Ovary (tissue), 7 donors: ENCODE measurements at regions not wholly inside any gene's neighbourhood (a gene's known extent, or its start where the extent isn't known, plus 50 kb on each side); places are given as distances from the start of the nearest gene placed in this dataset.

Source experiments
- DNase-seq, 5 donors: peaks; one replicate each; pipeline ENCODE4 v3.0.0-alpha.2; 2019 to 2020
- H3K27ac ChIP-seq, 2 donors: fragments of 200-600 bp; one replicate each; pipeline versions ENCODE4 v1.5.1 to v1.8.0; 2019 to 2022
- H3K27me3 ChIP-seq: fragments of 200-600 bp; one replicate; pipeline ENCODE4 v1.8.0; 2022
- H3K36me3 ChIP-seq: fragments of 200-600 bp; sonication (generic); one replicate; pipeline ENCODE4 v1.5.1; 2019
- H3K4me1 ChIP-seq: one replicate; pipeline ENCODE4 v1.8.1; 2013; ENCODE audit warnings: mild to moderate bottlenecking, moderate library complexity; ENCODE audit not compliant: insufficient read depth
- H3K4me3 ChIP-seq: fragments of 200-600 bp; sonication (generic); one replicate; pipeline ENCODE4 v1.5.1; 2017
- H3K9me3 ChIP-seq, 2 donors: fragments of 200-600 bp in 1 of 2; sonication (generic) in 1 of 2; one replicate each; pipeline versions ENCODE4 v1.5.1 to v1.8.1; 2013 to 2019; ENCODE audit warnings: mild to moderate bottlenecking in 1 of 2, moderate library complexity in 1 of 2
- EP300 ChIP-seq: sonication (generic); formaldehyde crosslinking; IDR thresholded peaks from one replicate; pipeline ENCODE4 v1.6.1; 2017; ENCODE audit warnings: antibody characterized with exemption
- POLR2A ChIP-seq: fragments of 450-650 bp; IDR thresholded peaks from one replicate; pipeline ENCODE4 v1.6.1; 2017; ENCODE audit warnings: antibody characterized with exemption, mild to moderate bottlenecking, moderate library complexity
- WGBS, 3 donors: extraction: QIAGEN DNeasy Blood & Tissue Kit in 1 of 3; methylation state at CpG; one replicate each; pipeline versions ENCODE4 v1.1.5 to v1.1.7; 2013 to 2017; 5-methylcytosine and 5-hydroxymethylcytosine counted together
- intact Hi-C, 4 donors: fragments of 100-400 bp; cut with DNase I; formaldehyde crosslinking; loops; one replicate each; pipeline versions ENCODE4 v1.11.0 to v1.15.1; 2022 to 2023
- TF ChIP-seq, protein P1 (sequence below), 3 donors: fragments of 450-650 bp in 2 of 3; fragments of 200-600 bp in 1 of 3; IDR thresholded peaks; one replicate each; pipeline versions ENCODE4 v1.5.1 to v1.8.0; 2016 to 2022; ENCODE audit warnings: antibody characterized with exemption in 3 of 3, mild to moderate bottlenecking in 1 of 3
- donor health status: DM: no; HTN: no; CAD: no; lungs with moderate emphysema.
- donor health status: DM: no; HTN: no; CAD: no.
- donor health status: Bipolar disorder and iron deficiency.
- donor health status: DM: no; HTN: no; CAD: no.
- donor health status: DM: yes; HTN: yes; CAD: no.

DNA sequence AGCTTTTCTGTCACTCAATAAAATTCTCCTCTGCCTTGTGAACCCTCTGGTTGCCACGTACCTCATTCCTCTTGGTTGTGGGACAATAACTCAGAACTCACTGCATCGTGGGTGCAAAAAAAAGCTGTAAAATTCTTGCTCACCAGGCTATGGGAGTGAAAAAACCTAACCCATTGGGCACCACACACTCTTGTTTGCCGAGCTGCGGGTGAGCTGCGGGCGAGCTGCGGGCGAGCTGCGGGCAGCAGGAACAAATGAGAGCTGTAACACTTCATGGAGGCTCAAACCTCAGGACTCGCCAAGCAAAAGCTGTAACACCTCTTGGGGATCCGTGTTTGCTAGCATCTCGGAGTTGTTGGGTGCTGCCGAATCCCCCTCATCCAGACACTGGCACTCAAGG is 641.3 kb upstream of the CHRM3 start:
- no peak for DNase-seq
- Histone ChIP-seq H3K4me1 (no peaks in the 10 kb centered on the region), H3K36me3 (no peaks in the 10 kb centered on the region), H3K4me3 (no peak overlapping the region), H3K27ac (no peak overlapping the region), H3K9me3 (no peaks in the 10 kb centered on the region), H3K27me3 (no peaks in the 10 kb centered on the region)
- intact Hi-C loops: no loop called here
- TF ChIP-seq EP300 (no peak), POLR2A (no peak)
- TF ChIP-seq, protein P1, sequence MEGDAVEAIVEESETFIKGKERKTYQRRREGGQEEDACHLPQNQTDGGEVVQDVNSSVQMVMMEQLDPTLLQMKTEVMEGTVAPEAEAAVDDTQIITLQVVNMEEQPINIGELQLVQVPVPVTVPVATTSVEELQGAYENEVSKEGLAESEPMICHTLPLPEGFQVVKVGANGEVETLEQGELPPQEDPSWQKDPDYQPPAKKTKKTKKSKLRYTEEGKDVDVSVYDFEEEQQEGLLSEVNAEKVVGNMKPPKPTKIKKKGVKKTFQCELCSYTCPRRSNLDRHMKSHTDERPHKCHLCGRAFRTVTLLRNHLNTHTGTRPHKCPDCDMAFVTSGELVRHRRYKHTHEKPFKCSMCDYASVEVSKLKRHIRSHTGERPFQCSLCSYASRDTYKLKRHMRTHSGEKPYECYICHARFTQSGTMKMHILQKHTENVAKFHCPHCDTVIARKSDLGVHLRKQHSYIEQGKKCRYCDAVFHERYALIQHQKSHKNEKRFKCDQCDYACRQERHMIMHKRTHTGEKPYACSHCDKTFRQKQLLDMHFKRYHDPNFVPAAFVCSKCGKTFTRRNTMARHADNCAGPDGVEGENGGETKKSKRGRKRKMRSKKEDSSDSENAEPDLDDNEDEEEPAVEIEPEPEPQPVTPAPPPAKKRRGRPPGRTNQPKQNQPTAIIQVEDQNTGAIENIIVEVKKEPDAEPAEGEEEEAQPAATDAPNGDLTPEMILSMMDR (IDR thresholded peaks at IDR 0.05): no peak
- WGBS, 3 donors: 93 to 95% (median 95%) methylated on average over 13 of the region's 13 CpGs

DNA sequence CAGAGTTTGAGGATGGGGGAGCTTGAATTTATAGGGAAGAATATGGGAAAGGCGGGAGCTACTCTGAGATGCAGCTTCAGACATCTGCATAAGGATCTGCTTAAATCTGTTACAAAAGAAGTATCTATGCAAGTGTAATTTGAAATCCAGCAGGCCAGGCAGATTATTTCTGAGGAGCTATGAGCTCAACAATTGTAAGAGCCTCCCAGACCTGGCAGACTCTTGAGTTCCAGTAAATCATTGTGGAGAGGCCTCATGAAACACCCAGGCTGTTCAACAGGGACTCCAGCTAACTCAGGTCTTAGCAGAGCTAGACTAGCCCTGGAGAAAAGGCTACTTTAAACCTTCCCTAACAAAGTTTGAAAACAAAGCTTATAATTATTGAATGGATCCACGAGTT is 647.5 kb upstream of the CHRM3 start:
- TF ChIP-seq EP300 (no peak), POLR2A (no peak)
- TF ChIP-seq, protein P1 (IDR thresholded peaks at IDR 0.05): no peak
- H3K27me3 ChIP-seq: no peaks in the 10 kb centered on the region
- no peaks in the 10 kb centered on the region for H3K4me1 ChIP-seq
- no peak overlapping the region for H3K27ac ChIP-seq
- intact Hi-C loops: no loop called here
- WGBS, 3 donors: 51 to 66% (median 62%) methylated on average over 2 of the region's 2 CpGs
- no peak for DNase-seq
- H3K9me3 ChIP-seq: no peaks in the 10 kb centered on the region
- H3K4me3 ChIP-seq: no peak overlapping the region
- H3K36me3 ChIP-seq: no peaks in the 10 kb centered on the region

DNA sequence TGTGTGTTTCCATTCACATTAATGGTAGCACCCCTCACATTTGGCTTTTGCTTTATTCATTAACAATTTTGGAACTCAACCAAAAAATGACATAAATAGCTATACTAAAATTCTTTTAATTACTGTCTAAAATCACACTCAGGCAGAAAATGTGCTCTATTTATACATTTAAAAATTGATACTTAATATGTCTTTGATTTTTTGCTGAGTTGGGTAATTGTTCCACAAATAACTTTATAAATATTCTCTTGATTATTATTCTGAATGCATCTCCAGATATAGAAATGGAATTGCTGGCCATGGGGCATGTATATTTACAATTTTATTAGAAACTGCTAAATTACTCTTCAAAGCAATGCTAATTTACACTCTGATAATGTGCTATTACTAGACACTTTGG is 658.7 kb upstream of the CHRM3 start:
- intact Hi-C loops: no loop called here
- no peak for DNase-seq

DNA sequence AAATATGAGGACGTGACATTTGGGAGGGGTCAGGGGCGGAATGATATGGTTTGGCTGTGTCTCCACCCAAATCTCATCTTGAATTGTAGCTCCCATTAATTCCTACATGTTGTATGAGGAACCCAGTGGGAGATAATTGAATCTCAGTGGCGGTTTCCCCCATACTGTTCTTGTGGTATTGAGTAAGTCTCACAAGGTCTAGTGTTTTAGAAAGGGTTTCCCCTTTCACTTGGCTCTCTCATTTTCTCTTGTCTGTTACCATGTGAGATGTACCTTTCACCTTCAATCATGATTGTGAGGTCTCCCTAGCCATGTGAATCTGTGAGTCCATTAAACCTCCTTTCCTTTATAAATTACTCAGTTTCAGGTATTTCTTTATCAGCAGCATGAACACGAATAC is 663.6 kb upstream of the CHRM3 start:
- no peaks in the 10 kb centered on the region for H3K27me3 ChIP-seq
- TF ChIP-seq, protein P1 (IDR thresholded peaks at IDR 0.05): no peak
- TF ChIP-seq POLR2A: no peak
- no peak for TF ChIP-seq EP300
- no peak overlapping the region for H3K4me3 ChIP-seq
- no peaks in the 10 kb centered on the region for H3K36me3 ChIP-seq
- H3K4me1 ChIP-seq: no peaks in the 10 kb centered on the region
- DNase-seq: no peak
- H3K27ac ChIP-seq: no peak overlapping the region
- no peaks in the 10 kb centered on the region for H3K9me3 ChIP-seq
- intact Hi-C loops: no loop called here
- WGBS, 3 donors: 70 to 74% (median 74%) methylated on average over 4 of the region's 4 CpGs

More for the DNA sequence above, 658.7 kb upstream of the CHRM3 start:
- H3K36me3 ChIP-seq: no peaks in the 10 kb centered on the region
- no peaks in the 10 kb centered on the region for H3K27me3 ChIP-seq
- TF ChIP-seq EP300: no peak
- TF ChIP-seq, protein P1 (IDR thresholded peaks at IDR 0.05): no peak
- TF ChIP-seq POLR2A: no peak
- H3K9me3 ChIP-seq: no peaks in the 10 kb centered on the region
- no peak overlapping the region for H3K27ac ChIP-seq
- no peaks in the 10 kb centered on the region for H3K4me1 ChIP-seq
- H3K4me3 ChIP-seq: no peak overlapping the region

DNA sequence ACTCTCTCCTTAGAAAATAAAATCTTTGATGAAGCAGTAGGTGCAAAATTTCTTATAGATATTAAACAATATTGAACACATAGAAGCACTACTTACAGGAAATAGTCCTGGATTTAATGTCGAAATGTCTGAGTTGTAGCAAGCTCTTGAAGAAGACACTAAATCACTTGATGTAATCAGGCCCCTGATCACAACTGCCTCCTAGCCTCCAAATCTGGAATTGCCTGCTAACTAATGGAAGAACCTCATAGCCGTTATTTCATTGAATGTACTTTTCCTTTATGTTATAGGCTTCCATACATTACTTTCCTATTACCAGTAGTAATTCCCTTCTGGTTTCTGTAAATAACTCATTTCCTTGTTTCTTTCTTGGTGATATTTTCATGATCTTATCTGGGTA is 675.7 kb upstream of the CHRM3 start:
- Histone ChIP-seq H3K4me1 (no peaks in the 10 kb centered on the region), H3K4me3 (no peak overlapping the region), H3K27me3 (no peaks in the 10 kb centered on the region), H3K9me3 (no peaks in the 10 kb centered on the region), H3K27ac (no peak overlapping the region), H3K36me3 (no peaks in the 10 kb centered on the region)
- 84 to 88% (median 86%) methylated on average over 2 of the region's 2 CpGs for WGBS, 3 donors
- intact Hi-C loops: no loop called here
- DNase-seq: no peak
- TF ChIP-seq POLR2A (no peak), EP300 (no peak)
- TF ChIP-seq, protein P1 (IDR thresholded peaks at IDR 0.05): no peak
